GM12872 (cell line): ENCODE measurements at regions not wholly inside any gene's neighbourhood (a gene's known extent, or its start where the extent isn't known, plus 50 kb on each side); places are given as distances from the start of the nearest gene placed in this dataset.
A peak's percentile ranks its signal among the peaks of the same experiment; 100 is the strongest.

Experiments
- TF ChIP-seq, protein P1 (sequence below): IDR thresholded peaks from 3 replicates; pipeline ENCODE4 v1.5.1; 2011; ENCODE audit warnings: low read depth, mild to moderate bottlenecking, low read length, moderate library complexity; ENCODE audit not compliant: insufficient read depth

GRCh38 chrX:39470588-39471407 lies 627.0 kb downstream of the BCOR start:
- TF ChIP-seq, protein P1, sequence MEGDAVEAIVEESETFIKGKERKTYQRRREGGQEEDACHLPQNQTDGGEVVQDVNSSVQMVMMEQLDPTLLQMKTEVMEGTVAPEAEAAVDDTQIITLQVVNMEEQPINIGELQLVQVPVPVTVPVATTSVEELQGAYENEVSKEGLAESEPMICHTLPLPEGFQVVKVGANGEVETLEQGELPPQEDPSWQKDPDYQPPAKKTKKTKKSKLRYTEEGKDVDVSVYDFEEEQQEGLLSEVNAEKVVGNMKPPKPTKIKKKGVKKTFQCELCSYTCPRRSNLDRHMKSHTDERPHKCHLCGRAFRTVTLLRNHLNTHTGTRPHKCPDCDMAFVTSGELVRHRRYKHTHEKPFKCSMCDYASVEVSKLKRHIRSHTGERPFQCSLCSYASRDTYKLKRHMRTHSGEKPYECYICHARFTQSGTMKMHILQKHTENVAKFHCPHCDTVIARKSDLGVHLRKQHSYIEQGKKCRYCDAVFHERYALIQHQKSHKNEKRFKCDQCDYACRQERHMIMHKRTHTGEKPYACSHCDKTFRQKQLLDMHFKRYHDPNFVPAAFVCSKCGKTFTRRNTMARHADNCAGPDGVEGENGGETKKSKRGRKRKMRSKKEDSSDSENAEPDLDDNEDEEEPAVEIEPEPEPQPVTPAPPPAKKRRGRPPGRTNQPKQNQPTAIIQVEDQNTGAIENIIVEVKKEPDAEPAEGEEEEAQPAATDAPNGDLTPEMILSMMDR, result no peak

DNA sequence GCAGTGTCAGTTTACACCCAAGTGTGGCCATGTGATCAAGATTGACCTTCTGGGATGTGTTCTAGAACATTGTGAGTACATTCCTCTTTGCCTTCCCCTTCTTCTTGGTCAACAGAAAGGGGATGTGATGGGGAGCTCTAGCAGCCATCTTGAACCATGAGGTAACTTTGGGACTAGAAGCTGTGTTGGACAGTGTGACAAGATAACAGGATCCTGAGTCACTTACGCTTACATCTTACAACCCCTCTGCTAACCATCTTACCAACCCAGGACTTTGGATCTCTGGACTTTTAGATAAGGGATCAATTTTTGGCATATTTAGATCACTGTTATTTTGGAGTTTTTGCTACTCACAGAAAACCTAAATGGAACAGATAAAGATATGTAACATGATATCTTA lies 625.6 kb downstream of the BCOR start:
- TF ChIP-seq, protein P1, result no peak

GRCh38 chrX:39473812-39474211 lies 623.9 kb downstream of the BCOR start:
- TF ChIP-seq, protein P1, result no peak

- TF ChIP-seq, protein P1, result no peak
Observed at GRCh38 chrX:39475372-39475771, 622.4 kb downstream of the BCOR start.

GRCh38 chrX:39476604-39477021 lies 621.1 kb downstream of the BCOR start:
- TF ChIP-seq, protein P1, result no peak

GRCh38 chrX:39477031-39477761 lies 620.6 kb downstream of the BCOR start:
- TF ChIP-seq, protein P1, result peak; percentile 48; the same call in 2 of the 3 replicates

- TF ChIP-seq, protein P1, result no peak
Observed at GRCh38 chrX:39477762-39478120, 620.0 kb downstream of the BCOR start.
